ENCODE measurements at regions not wholly inside any gene's neighbourhood (a gene's known extent, or its start where the extent isn't known, plus 50 kb on each side); places are given as distances from the start of the nearest gene placed in this dataset.
"Not testable (repeated sequence)": the region's sequence is repeated elsewhere in the genome, so short reads cannot be mapped to it uniquely, and the experiment has no call there.

DNA sequence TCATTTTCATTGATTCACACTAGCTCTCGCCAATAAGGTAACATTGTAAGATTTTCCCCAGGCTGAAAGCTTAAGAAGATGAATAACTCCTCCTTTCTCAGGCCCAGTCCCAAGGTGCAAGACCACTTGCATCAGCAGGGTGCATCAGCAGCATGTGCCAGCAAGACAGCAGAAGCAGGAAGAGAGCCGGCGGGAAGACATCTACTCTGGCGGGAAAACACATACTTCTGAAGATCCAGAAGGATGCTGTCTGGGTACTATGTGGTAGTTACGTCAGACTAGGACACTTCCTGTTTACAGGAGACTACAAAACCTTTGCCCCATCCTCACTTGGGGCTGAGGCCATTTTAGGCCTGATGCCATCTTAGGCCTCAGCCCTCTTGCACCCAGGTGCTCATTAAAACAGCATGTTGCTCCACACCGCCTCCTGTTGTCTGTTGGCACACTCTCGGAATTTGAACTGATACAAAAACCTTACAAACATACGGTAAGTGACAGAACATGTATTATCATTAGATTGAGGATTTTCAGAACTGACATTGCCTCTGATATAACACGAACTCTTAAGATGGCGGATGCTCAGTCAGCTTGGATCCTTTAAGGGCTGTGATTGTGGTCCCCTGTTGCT lies 886.5 kb upstream of the EPHA5 start:
- Histone ChIP-seq H3K4me1 (ENCODE audit: control insufficient read depth, low read length) (no peaks in the 10 kb centered on the region), H3K36me3 (ENCODE audit: control insufficient read depth, low read length) (no peaks in the 10 kb centered on the region), H3K4me2 (ENCODE audit: low read length) (no peak overlapping the region), H4K20me1 (ENCODE audit: control insufficient read depth, insufficient read depth, low read depth, low read length) (no peaks in the 10 kb centered on the region), H3K27ac (ENCODE audit: low read depth, low read length) (no peak overlapping the region), H3K79me2 (ENCODE audit: control insufficient read depth, low read length) (no peaks in the 10 kb centered on the region), H3K27me3 (ENCODE audit: control insufficient read depth, low read length) (no peaks in the 10 kb centered on the region), H3K9me2 (replicated peaks; ENCODE audit: control insufficient read depth, low read length) (no peaks in the 10 kb centered on the region), H3F3A (ENCODE audit: control insufficient read depth, insufficient read depth) (no peaks in the 10 kb centered on the region), H3K4me3 (ENCODE audit: low read length) (no peak overlapping the region), H3K9me3 (ENCODE audit: control insufficient read depth, insufficient read depth, low read length) (no peaks in the 10 kb centered on the region)
- no peak for TF ChIP-seq CTCF (IDR thresholded peaks at IDR 0.05; ENCODE audit: low read depth, low read length, poor library complexity, severe bottlenecking)
- TF ChIP-seq EZH2phosphoT487 (IDR thresholded peaks at IDR 0.05; ENCODE audit: borderline replicate concordance, low read length): no peak

GRCh38 chr4:66555301-66555700 lies 885.0 kb upstream of the EPHA5 start:
- no peaks in the 10 kb centered on the region for H3K4me1 ChIP-seq (ENCODE audit: control insufficient read depth, low read length)
- no peak overlapping the region for H3K4me2 ChIP-seq (ENCODE audit: low read length)
- no peaks in the 10 kb centered on the region for H3K9me3 ChIP-seq (ENCODE audit: control insufficient read depth, insufficient read depth, low read length)
- no peaks in the 10 kb centered on the region for H3K36me3 ChIP-seq (ENCODE audit: control insufficient read depth, low read length)
- TF ChIP-seq EZH2phosphoT487 (IDR thresholded peaks at IDR 0.05; ENCODE audit: borderline replicate concordance, low read length) (no peak), CTCF (IDR thresholded peaks at IDR 0.05; ENCODE audit: low read depth, low read length, poor library complexity, severe bottlenecking) (no peak)
- no peaks in the 10 kb centered on the region for H4K20me1 ChIP-seq (ENCODE audit: control insufficient read depth, insufficient read depth, low read depth, low read length)
- H3K9me2 ChIP-seq (replicated peaks; ENCODE audit: control insufficient read depth, low read length): no peaks in the 10 kb centered on the region
- no peaks in the 10 kb centered on the region for H3K27me3 ChIP-seq (ENCODE audit: control insufficient read depth, low read length)
- no peaks in the 10 kb centered on the region for H3K79me2 ChIP-seq (ENCODE audit: control insufficient read depth, low read length)
- no peak overlapping the region for H3K27ac ChIP-seq (ENCODE audit: low read depth, low read length)
- H3K4me3 ChIP-seq (ENCODE audit: low read length): no peak overlapping the region
- no peaks in the 10 kb centered on the region for H3F3A ChIP-seq (ENCODE audit: control insufficient read depth, insufficient read depth)

GRCh38 chr4:66554826-66555225 lies 884.5 kb upstream of the EPHA5 start:
- no peak overlapping the region for H3K27ac ChIP-seq (ENCODE audit: low read depth, low read length)

DNA sequence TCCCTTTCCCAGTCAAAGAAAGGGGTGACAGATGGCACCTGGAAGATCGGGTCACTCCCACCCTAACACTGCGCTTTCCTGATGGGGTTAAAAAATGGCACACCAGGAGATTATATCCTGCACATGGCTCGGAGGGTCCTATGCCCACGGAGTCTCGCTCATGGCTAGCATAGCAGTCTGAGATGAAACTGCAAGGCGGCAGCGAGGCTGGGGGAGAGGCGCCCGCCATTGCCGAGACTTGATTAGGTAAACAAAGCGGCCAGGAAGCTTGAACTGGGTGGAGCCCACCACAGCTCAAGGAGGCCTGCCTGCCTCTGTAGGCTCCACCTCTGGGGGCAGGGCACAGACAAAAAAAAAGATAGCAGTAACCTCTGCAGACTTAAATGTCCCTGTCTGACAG lies 875.0 kb upstream of the EPHA5 start:
- H3K4me3 ChIP-seq (ENCODE audit: low read length); H3K27me3 ChIP-seq (ENCODE audit: control insufficient read depth, low read length); H3K79me2 ChIP-seq (ENCODE audit: control insufficient read depth, low read length); H3K27ac ChIP-seq (ENCODE audit: low read depth, low read length); H3K9me3 ChIP-seq (ENCODE audit: control insufficient read depth, insufficient read depth, low read length); H3F3A ChIP-seq (ENCODE audit: control insufficient read depth, insufficient read depth); H3K36me3 ChIP-seq (ENCODE audit: control insufficient read depth, low read length); H3K4me2 ChIP-seq (ENCODE audit: low read length); H4K20me1 ChIP-seq (ENCODE audit: control insufficient read depth, insufficient read depth, low read depth, low read length); H3K4me1 ChIP-seq (ENCODE audit: control insufficient read depth, low read length); H3K9me2 ChIP-seq (replicated peaks; ENCODE audit: control insufficient read depth, low read length): not testable (repeated sequence)

More at GRCh38 chr4:66554826-66555225, 884.5 kb upstream of the EPHA5 start:
- Histone ChIP-seq H3K4me3 (ENCODE audit: low read length) (no peak overlapping the region), H3K9me2 (replicated peaks; ENCODE audit: control insufficient read depth, low read length) (no peaks in the 10 kb centered on the region), H3K4me1 (ENCODE audit: control insufficient read depth, low read length) (no peaks in the 10 kb centered on the region), H4K20me1 (ENCODE audit: control insufficient read depth, insufficient read depth, low read depth, low read length) (no peaks in the 10 kb centered on the region), H3K79me2 (ENCODE audit: control insufficient read depth, low read length) (no peaks in the 10 kb centered on the region), H3K27me3 (ENCODE audit: control insufficient read depth, low read length) (no peaks in the 10 kb centered on the region), H3K9me3 (ENCODE audit: control insufficient read depth, insufficient read depth, low read length) (no peaks in the 10 kb centered on the region), H3K36me3 (ENCODE audit: control insufficient read depth, low read length) (no peaks in the 10 kb centered on the region), H3F3A (ENCODE audit: control insufficient read depth, insufficient read depth) (no peaks in the 10 kb centered on the region), H3K4me2 (ENCODE audit: low read length) (no peak overlapping the region)
- TF ChIP-seq CTCF (IDR thresholded peaks at IDR 0.05; ENCODE audit: low read depth, low read length, poor library complexity, severe bottlenecking) (no peak), EZH2phosphoT487 (IDR thresholded peaks at IDR 0.05; ENCODE audit: borderline replicate concordance, low read length) (no peak)
